Type B pancreatic cell (in vitro differentiated cells): ENCODE measurements at regions not wholly inside any gene's neighbourhood (a gene's known extent, or its start where the extent isn't known, plus 50 kb on each side); places are given as distances from the start of the nearest gene placed in this dataset.
A peak's percentile ranks its signal among the peaks of the same experiment; 100 is the strongest.

ENCODE experiments used
- DNase-seq: peaks from one replicate; pipeline ENCODE4 v3.0.0; 2021; ENCODE audit warnings: mixed read lengths; ENCODE audit not compliant: unreplicated experiment; ENCODE audit errors: extremely low spot score
- H3K27ac Mint-ChIP-seq: 2 replicates; pipeline ENCODE4 v1.8.0; 2021; ENCODE audit warnings: mild to moderate bottlenecking, mixed read lengths
- H3K27me3 Mint-ChIP-seq: 2 replicates; pipeline ENCODE4 v1.8.0; 2021; ENCODE audit warnings: mixed read lengths
- H3K36me3 Mint-ChIP-seq: 2 replicates; pipeline ENCODE4 v1.8.0; 2021; ENCODE audit warnings: mixed read lengths
- H3K4me1 Mint-ChIP-seq: one replicate; pipeline ENCODE4 v1.8.0; 2021; ENCODE audit warnings: mixed read lengths; ENCODE audit not compliant: unreplicated experiment
- H3K4me3 Mint-ChIP-seq: 2 replicates; pipeline ENCODE4 v1.8.0; 2021; ENCODE audit warnings: mild to moderate bottlenecking, mixed read lengths
- H3K9me3 Mint-ChIP-seq: 2 replicates; pipeline ENCODE4 v1.8.0; 2021; ENCODE audit warnings: mixed read lengths
- TF ChIP-seq, protein P1 (sequence below): fragments of 200-600 bp; sonication (generic); conservative IDR thresholded peaks from 2 replicates; pipeline ENCODE4 v1.5.0; 2021; ENCODE audit warnings: antibody characterized with exemption, mild to moderate bottlenecking

- no peak for DNase-seq
- peaks cover 19% of the 10 kb centered on the region for H3K4me1 Mint-ChIP-seq
- H3K4me3 Mint-ChIP-seq, result no peak overlapping the region
- H3K9me3 Mint-ChIP-seq, result peaks cover 27% of the 10 kb centered on the region
- TF ChIP-seq, protein P1, sequence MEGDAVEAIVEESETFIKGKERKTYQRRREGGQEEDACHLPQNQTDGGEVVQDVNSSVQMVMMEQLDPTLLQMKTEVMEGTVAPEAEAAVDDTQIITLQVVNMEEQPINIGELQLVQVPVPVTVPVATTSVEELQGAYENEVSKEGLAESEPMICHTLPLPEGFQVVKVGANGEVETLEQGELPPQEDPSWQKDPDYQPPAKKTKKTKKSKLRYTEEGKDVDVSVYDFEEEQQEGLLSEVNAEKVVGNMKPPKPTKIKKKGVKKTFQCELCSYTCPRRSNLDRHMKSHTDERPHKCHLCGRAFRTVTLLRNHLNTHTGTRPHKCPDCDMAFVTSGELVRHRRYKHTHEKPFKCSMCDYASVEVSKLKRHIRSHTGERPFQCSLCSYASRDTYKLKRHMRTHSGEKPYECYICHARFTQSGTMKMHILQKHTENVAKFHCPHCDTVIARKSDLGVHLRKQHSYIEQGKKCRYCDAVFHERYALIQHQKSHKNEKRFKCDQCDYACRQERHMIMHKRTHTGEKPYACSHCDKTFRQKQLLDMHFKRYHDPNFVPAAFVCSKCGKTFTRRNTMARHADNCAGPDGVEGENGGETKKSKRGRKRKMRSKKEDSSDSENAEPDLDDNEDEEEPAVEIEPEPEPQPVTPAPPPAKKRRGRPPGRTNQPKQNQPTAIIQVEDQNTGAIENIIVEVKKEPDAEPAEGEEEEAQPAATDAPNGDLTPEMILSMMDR, result no peak
- no peaks in the 10 kb centered on the region for H3K36me3 Mint-ChIP-seq
- no peaks in the 10 kb centered on the region for H3K27me3 Mint-ChIP-seq
- H3K27ac Mint-ChIP-seq, result no peak overlapping the region
Observed at GRCh38 chr13:22090106-22090505, 419.2 kb downstream of the FGF9 start.

DNA sequence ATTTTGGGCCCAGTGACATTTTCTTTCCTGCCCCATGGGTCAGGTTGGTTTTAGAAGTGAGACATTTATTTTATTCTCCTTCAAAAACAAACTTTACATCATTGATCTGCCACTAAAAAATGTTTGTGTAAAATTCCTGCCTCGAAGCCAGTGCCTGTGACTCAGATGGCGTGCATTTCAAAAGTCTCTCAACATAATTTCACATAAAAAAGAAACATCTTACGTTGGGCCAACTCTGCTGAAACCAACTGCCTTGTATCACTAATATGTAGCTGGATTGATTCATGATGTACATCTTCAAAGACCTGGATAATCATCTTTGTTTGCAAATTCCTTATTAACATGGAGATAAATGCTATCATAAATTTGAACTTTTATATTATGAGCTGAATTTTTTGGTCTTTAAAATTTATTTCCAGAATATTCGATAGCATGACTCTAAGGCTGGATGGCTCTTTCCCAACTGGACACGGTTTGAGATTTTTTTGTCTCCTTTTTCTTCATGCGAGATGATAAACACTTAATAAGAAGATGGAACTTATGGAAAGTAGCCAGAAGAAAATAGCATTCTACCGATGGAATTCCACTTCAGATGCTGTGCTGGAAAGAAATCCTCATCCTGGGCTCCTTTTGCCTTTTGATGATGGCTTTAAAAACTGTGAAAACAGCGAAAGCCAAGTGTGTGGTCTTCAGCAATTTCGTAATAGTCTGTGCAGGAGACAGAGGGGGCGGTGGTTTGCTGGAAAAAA lies 420.5 kb downstream of the FGF9 start:
- no peaks in the 10 kb centered on the region for H3K27me3 Mint-ChIP-seq
- TF ChIP-seq, protein P1, result no peak
- H3K4me3 Mint-ChIP-seq, result no peak overlapping the region
- no peak for DNase-seq
- H3K9me3 Mint-ChIP-seq, result peaks cover 27% of the 10 kb centered on the region
- peak overlapping the region; percentile 13 for H3K27ac Mint-ChIP-seq
- no peaks in the 10 kb centered on the region for H3K36me3 Mint-ChIP-seq
- peaks cover 19% of the 10 kb centered on the region for H3K4me1 Mint-ChIP-seq

DNA sequence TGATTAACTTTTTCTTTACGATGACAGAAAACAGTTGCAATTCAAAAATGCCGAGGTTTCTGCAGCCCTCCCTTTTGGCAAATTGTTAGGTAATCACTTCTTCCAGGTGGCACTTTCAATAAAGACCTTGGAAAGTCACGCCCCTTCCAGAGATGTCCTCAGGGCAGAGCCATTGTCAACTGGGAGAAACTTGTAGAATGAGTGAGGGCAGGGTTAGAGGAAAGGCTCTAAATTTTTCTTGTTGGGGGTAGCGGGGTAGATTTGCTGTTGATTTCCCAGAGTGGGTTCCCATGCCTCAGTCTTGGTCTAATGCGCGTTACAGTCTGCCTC lies 421.1 kb downstream of the FGF9 start:
- no peaks in the 10 kb centered on the region for H3K27me3 Mint-ChIP-seq
- no peak overlapping the region for H3K27ac Mint-ChIP-seq
- TF ChIP-seq, protein P1, result no peak
- H3K4me3 Mint-ChIP-seq, result no peak overlapping the region
- DNase-seq, result no peak
- H3K9me3 Mint-ChIP-seq, result peaks cover 21% of the 10 kb centered on the region
- peaks cover 17% of the 10 kb centered on the region for H3K4me1 Mint-ChIP-seq
- no peaks in the 10 kb centered on the region for H3K36me3 Mint-ChIP-seq

DNA sequence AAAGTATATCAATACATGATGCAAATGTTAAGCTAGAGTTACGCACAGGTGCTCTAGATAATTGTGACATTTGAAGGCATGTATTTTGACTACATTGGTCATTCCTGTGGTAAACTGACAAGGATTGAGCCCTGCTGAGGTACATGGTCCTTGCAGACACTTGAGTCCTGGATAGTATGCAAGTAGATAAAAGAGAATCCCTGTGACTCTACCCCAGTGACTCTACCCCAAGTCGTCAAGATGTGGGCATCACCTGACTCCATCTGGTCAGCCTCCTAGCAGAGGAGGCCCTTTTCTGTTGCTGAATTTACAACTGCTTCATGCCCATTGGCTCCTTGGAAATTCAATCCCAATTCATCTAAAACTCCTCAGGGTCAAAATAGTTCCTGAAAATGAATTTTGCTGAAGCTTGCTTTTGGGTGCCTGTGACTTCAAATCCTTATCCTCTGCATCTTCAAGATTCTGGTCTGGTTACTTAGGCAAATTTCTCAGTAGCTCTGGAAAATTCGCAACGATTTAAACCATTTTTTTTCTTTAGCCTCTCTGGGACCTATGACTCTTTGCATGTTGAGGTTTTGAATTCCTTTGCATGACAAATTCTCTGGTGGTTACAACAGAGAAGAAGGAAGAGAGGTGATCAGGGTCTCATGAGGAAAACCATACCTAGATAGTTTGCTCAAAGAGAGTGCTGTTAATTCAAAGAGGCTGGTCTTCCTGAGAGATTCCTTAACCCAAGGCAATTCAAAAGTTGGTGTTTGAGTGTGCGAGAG lies 422.1 kb downstream of the FGF9 start:
- DNase-seq, result no peak
- Mint-ChIP-seq H3K27me3 (no peaks in the 10 kb centered on the region), H3K4me1 (peaks cover 9% of the 10 kb centered on the region), H3K4me3 (no peak overlapping the region), H3K36me3 (no peaks in the 10 kb centered on the region), H3K9me3 (peaks cover 13% of the 10 kb centered on the region), H3K27ac (no peak overlapping the region)
- TF ChIP-seq, protein P1, result no peak

GRCh38 chr13:22095794-22096193 lies 424.9 kb downstream of the FGF9 start:
- Mint-ChIP-seq H3K27ac (no peak overlapping the region), H3K36me3 (peaks cover 3% of the 10 kb centered on the region), H3K27me3 (no peaks in the 10 kb centered on the region), H3K4me3 (no peak overlapping the region), H3K9me3 (peaks cover 12% of the 10 kb centered on the region), H3K4me1 (peaks cover 6% of the 10 kb centered on the region)
- TF ChIP-seq, protein P1, result no peak
- no peak for DNase-seq
